GM10266 (cell line): ENCODE measurements at regions not wholly inside any gene's neighbourhood (a gene's known extent, or its start where the extent isn't known, plus 50 kb on each side); places are given as distances from the start of the nearest gene placed in this dataset.
"Not testable (repeated sequence)": the region's sequence is repeated elsewhere in the genome, so short reads cannot be mapped to it uniquely, and the experiment has no call there.

Experiments
- DNase-seq: peaks from one replicate; pipeline ENCODE4 v3.0.0; 2012; ENCODE audit errors: extremely low spot score
- CTCF ChIP-seq: IDR thresholded peaks from 2 replicates; pipeline ENCODE4 v1.5.1; 2012; ENCODE audit warnings: mild to moderate bottlenecking, low read depth; ENCODE audit not compliant: control insufficient read depth, insufficient read depth; ENCODE audit errors: missing control alignments

- TF ChIP-seq CTCF: no peak
- no peak for DNase-seq
These were observed 795.4 kb downstream of the SLC6A15 start for GRCh38 chr12:84117190-84117589.

- TF ChIP-seq CTCF: no peak
- no peak for DNase-seq
These were observed 798.9 kb downstream of the SLC6A15 start for GRCh38 chr12:84113666-84114065.

GRCh38 chr12:84103886-84104285 is 808.7 kb downstream of the SLC6A15 start:
- DNase-seq: not testable (repeated sequence)

GRCh38 chr12:84101963-84102362 is 810.6 kb downstream of the SLC6A15 start:
- DNase-seq: not testable (repeated sequence)

GRCh38 chr12:84099591-84099990 is 813.0 kb downstream of the SLC6A15 start:
- DNase-seq: not testable (repeated sequence)

GRCh38 chr12:84091651-84092050 is 820.9 kb downstream of the SLC6A15 start:
- TF ChIP-seq CTCF: no peak
- DNase-seq: no peak

GRCh38 chr12:84089356-84089755 is 823.2 kb downstream of the SLC6A15 start:
- TF ChIP-seq CTCF: no peak
- no peak for DNase-seq

- no peak for DNase-seq
- TF ChIP-seq CTCF: no peak
These were observed 827.6 kb downstream of the SLC6A15 start for GRCh38 chr12:84085046-84085445.

- no peak for DNase-seq
- no peak for TF ChIP-seq CTCF
These were observed 833.0 kb downstream of the SLC6A15 start for GRCh38 chr12:84079626-84080025.
